ENCODE measurements at regions not wholly inside any gene's neighbourhood (a gene's known extent, or its start where the extent isn't known, plus 50 kb on each side); places are given as distances from the start of the nearest gene placed in this dataset.

DNA sequence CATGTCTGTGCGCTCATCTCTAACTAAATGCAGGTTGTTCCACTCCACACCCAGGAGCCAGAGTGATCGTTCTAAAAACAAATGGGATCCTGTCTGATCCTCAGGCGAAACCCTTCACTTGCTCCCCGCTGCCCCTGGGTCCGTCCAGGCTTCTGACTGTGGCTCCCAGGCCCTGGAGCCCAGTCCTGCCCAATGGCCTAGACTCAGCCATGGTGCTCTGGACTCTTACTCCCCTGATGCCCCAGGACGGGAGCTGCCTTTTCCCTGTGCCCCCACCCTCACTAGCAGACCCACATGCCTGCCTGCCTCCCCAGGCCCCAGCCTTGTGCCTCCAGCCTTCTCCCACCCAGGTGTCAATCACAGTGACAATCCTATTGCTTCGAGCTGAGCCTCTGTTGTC lies 256.7 kb downstream of the BMP7 start:
- no peak for TF ChIP-seq CTCF (IDR thresholded peaks at IDR 0.05; ENCODE audit: unreplicated experiment in 3 of 3)
- Mint-ChIP-seq H3K27me3 (ENCODE audit: low read depth) (peaks cover 63% of the 10 kb centered on the region), H3K4me3 (no peak overlapping the region), H3K27ac (no peak overlapping the region), H3K4me1 (peaks cover 12% of the 10 kb centered on the region), H3K36me3 (ENCODE audit: low read depth) (no peaks in the 10 kb centered on the region), H3K9me3 (no peaks in the 10 kb centered on the region)

GRCh38 chr20:57012691-57013090 lies 253.8 kb downstream of the BMP7 start:
- H3K4me3 Mint-ChIP-seq, result no peak overlapping the region
- TF ChIP-seq CTCF (IDR thresholded peaks at IDR 0.05; ENCODE audit: unreplicated experiment in 3 of 3), result no peak
- H3K27me3 Mint-ChIP-seq (ENCODE audit: low read depth), result peaks cover 66% of the 10 kb centered on the region
- no peaks in the 10 kb centered on the region for H3K9me3 Mint-ChIP-seq
- no peaks in the 10 kb centered on the region for H3K36me3 Mint-ChIP-seq (ENCODE audit: low read depth)
- H3K27ac Mint-ChIP-seq, result no peak overlapping the region
- peaks cover 6% of the 10 kb centered on the region for H3K4me1 Mint-ChIP-seq

DNA sequence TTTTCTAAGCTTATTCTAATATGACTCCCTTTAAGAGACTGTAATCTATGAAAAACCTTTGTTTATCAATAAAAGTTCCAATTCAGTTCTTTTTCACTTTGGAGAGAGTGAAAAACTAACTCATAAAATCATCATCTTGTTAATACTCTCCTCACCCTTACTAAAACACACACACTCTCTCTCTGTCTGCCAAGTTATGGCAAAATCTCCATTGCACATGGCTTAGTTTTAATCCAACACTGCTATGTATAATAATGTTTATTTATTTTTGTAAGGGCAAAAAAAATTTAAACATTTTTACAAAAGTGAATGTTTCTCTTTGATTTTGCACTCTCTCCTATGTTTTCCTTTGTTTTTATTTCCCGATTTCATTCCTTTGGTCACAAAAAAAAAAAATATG lies 253.2 kb downstream of the BMP7 start:
- Mint-ChIP-seq H3K4me1 (peaks cover 6% of the 10 kb centered on the region), H3K36me3 (ENCODE audit: low read depth) (no peaks in the 10 kb centered on the region), H3K4me3 (no peak overlapping the region), H3K27ac (no peak overlapping the region), H3K27me3 (ENCODE audit: low read depth) (peaks cover 71% of the 10 kb centered on the region), H3K9me3 (no peaks in the 10 kb centered on the region)
- no peak for TF ChIP-seq CTCF (IDR thresholded peaks at IDR 0.05; ENCODE audit: unreplicated experiment in 3 of 3)

DNA sequence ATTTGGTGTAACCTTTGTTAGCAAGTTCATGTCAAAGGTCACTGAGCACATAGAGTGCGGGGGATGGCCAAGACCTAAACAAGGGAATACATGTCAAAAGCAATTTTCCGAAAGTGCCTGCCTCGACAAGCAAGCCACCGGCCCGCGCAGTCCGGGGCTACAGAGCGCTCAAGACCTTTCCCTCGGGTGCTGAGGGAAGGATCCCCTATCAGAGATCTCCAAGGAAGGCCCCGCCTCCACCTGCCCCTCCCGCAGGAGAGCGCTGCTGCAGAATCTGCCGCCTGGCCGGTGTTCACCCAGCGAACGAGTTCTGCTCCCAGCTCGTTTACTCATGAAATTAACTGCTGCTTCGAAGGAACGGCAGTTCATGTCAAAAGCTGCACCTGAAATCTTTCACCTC lies 252.7 kb downstream of the BMP7 start:
- Mint-ChIP-seq H3K27ac (no peak overlapping the region), H3K27me3 (ENCODE audit: low read depth) (peaks cover 76% of the 10 kb centered on the region), H3K4me3 (peak overlapping the region in 1 of 3 experiments; percentile 5), H3K36me3 (ENCODE audit: low read depth) (no peaks in the 10 kb centered on the region), H3K9me3 (no peaks in the 10 kb centered on the region), H3K4me1 (peaks cover 6% of the 10 kb centered on the region)
- TF ChIP-seq CTCF (IDR thresholded peaks at IDR 0.05; ENCODE audit: unreplicated experiment in 3 of 3), result no peak

- no peak overlapping the region for H3K27ac Mint-ChIP-seq
- H3K27me3 Mint-ChIP-seq (ENCODE audit: low read depth), result peaks cover 69% of the 10 kb centered on the region
- no peak overlapping the region for H3K4me3 Mint-ChIP-seq
- peaks cover 5% of the 10 kb centered on the region for H3K9me3 Mint-ChIP-seq
- peaks cover 4% of the 10 kb centered on the region for H3K4me1 Mint-ChIP-seq
- TF ChIP-seq CTCF (IDR thresholded peaks at IDR 0.05; ENCODE audit: unreplicated experiment in 3 of 3), result no peak
- no peaks in the 10 kb centered on the region for H3K36me3 Mint-ChIP-seq (ENCODE audit: low read depth)
Measured at GRCh38 chr20:57020364-57020763, 246.1 kb downstream of the BMP7 start.

DNA sequence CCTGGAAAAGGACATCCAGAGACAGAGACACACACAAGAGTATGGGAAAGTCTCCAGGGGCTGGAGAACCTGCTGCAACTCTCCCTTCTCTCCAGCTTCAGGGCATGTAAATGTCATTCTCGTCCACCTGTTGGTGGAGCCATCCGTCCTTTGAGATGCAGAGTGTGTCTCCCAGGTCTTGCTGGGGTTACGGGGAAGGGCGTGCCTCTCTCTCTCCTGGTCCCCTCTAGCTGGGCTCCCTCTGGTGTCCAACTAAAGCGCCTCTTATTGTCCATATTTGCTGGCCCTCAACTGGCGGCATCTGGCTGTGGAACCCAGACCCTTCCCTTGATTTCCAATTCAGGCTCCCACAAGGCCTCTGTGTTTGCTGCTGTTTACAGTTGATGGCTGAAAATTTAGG lies 244.1 kb downstream of the BMP7 start:
- Mint-ChIP-seq H3K27me3 (ENCODE audit: low read depth) (peaks cover 58% of the 10 kb centered on the region), H3K4me1 (peaks cover 12% of the 10 kb centered on the region), H3K4me3 (no peak overlapping the region), H3K9me3 (peaks cover 5% of the 10 kb centered on the region), H3K36me3 (ENCODE audit: low read depth) (no peaks in the 10 kb centered on the region), H3K27ac (no peak overlapping the region)
- TF ChIP-seq CTCF (IDR thresholded peaks at IDR 0.05; ENCODE audit: unreplicated experiment in 3 of 3), result no peak

Measured in nephron (organoid).